ENCODE measurements at regions not wholly inside any gene's neighbourhood (a gene's known extent, or its start where the extent isn't known, plus 50 kb on each side); places are given as distances from the start of the nearest gene placed in this dataset.

DNA sequence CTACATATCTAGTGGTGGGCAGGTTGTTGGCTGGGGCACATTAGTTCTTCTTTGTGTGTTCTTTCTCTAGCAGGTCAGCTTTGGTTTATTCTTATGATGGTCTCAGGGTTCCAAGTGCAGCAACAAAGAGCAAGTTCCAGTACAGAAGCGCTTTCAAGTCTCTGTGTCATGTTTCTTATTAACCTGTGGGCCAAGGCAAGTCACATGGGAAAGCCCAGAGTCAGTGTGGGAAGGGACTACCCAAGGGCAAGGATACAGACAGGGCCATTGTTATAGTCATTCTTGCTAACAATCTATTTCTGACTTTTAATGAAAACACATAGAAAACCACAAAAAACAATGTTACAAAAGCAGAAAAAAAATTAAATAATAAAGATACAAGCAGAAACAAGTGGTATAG, 754.6 kb downstream of the TBC1D22A start:
- no peaks in the 10 kb centered on the region for H3K9me3 ChIP-seq
- H3K27me3 ChIP-seq (replicated peaks in 1 of 2; ENCODE audit: control insufficient read depth in 2 of 2, extremely low read depth in 1 of 2, insufficient read depth in 2 of 2, low read length in 1 of 2): no peaks in the 10 kb centered on the region
- Mint-ChIP-seq H3K36me3 (no peaks in the 10 kb centered on the region), H3K4me3 (no peak overlapping the region), H3K4me1 (no peaks in the 10 kb centered on the region), H3K9me3 (no peaks in the 10 kb centered on the region), H3K27me3 (peaks cover 5 to 10% of the 10 kb centered on the region in 2 donors), H3K27ac (no peak overlapping the region)
- ChIA-PET POLR2A (no interaction called here), CTCF (no interaction called here)
- 83% methylated on average over 1 of the region's 1 CpG for WGBS (ENCODE audit: insufficient coverage)
- no peaks in the 10 kb centered on the region for H3K4me1 ChIP-seq (ENCODE audit: control insufficient read depth in 1 of 2, extremely low read depth in 1 of 2, insufficient read depth in 2 of 2, low read length in 2 of 2)
- no peak for ATAC-seq (replicated peaks in 1 of 4)
- H3K27ac ChIP-seq (ENCODE audit: low read length): no peak overlapping the region
- no peaks in the 10 kb centered on the region for H3K36me3 ChIP-seq (ENCODE audit: control insufficient read depth in 2 of 2, extremely low read depth in 1 of 2, insufficient read depth in 1 of 2, low read length in 1 of 2)
- no peak for DNase-seq
- no peak overlapping the region for H3K4me3 ChIP-seq (ENCODE audit: control insufficient read depth in 1 of 2, extremely low read depth in 1 of 2, low read length in 1 of 2)

DNA sequence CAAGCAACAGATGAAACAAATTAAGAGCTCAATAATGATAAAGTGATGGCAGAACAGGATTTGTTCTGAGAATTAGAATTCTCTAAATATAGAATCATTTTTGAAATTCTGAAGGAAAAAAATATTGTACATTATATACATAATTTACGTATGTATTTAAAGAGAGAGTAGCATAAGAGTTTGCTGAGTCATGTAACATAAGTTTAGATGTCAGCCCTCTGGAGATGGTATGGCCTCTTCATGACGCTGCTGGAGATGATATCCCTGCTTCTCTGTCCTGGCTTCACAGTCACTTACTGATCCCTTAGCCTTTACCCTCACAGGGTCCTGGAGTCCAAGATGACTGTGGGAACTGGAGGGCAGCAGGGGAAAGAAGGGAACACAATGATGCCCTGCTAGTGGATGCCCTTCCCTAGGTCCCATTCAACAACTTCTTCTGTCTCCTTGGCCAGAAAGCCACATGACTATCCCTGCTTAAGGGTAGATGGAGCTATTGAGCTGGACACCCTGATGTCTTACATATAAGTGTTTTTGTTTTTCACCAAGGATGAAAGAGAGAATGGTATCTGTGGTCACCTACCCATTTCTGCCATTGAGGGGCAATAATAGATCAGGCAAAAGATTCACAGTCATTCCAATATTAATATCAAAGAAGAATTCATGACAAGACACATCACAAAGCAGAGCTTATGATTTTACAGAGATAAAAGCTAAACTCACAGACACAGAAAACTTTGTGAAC, 753.1 kb downstream of the TBC1D22A start:
- no peak overlapping the region for H3K27ac ChIP-seq (ENCODE audit: low read length)
- H3K4me1 ChIP-seq (ENCODE audit: control insufficient read depth in 1 of 2, extremely low read depth in 1 of 2, insufficient read depth in 2 of 2, low read length in 2 of 2): no peaks in the 10 kb centered on the region
- DNase-seq (no peak), ATAC-seq (replicated peaks in 1 of 4) (no peak)
- no peak overlapping the region for H3K27ac Mint-ChIP-seq
- no peaks in the 10 kb centered on the region for H3K27me3 ChIP-seq (replicated peaks in 1 of 2; ENCODE audit: control insufficient read depth in 2 of 2, extremely low read depth in 1 of 2, insufficient read depth in 2 of 2, low read length in 1 of 2)
- H3K27me3 Mint-ChIP-seq: peaks cover 5 to 10% of the 10 kb centered on the region in 2 donors
- no peaks in the 10 kb centered on the region for H3K9me3 ChIP-seq
- no peak overlapping the region for H3K4me3 Mint-ChIP-seq
- CTCF ChIA-PET: interaction anchor here in 1 of 2 donors (0.7 kb wide), 1 partner anchor 244 kb away, joined by 13 read pairs; no protein-coding TSS in a partner anchor
- H3K36me3 Mint-ChIP-seq: no peaks in the 10 kb centered on the region
- H3K4me3 ChIP-seq (ENCODE audit: control insufficient read depth in 1 of 2, extremely low read depth in 1 of 2, low read length in 1 of 2): no peak overlapping the region
- H3K4me1 Mint-ChIP-seq: no peaks in the 10 kb centered on the region
- H3K9me3 Mint-ChIP-seq: no peaks in the 10 kb centered on the region
- WGBS (ENCODE audit: insufficient coverage): no CpG with 5 or more reads among the region's 2 CpGs
- POLR2A ChIA-PET: no interaction called here
- no peaks in the 10 kb centered on the region for H3K36me3 ChIP-seq (ENCODE audit: control insufficient read depth in 2 of 2, extremely low read depth in 1 of 2, insufficient read depth in 1 of 2, low read length in 1 of 2)

DNA sequence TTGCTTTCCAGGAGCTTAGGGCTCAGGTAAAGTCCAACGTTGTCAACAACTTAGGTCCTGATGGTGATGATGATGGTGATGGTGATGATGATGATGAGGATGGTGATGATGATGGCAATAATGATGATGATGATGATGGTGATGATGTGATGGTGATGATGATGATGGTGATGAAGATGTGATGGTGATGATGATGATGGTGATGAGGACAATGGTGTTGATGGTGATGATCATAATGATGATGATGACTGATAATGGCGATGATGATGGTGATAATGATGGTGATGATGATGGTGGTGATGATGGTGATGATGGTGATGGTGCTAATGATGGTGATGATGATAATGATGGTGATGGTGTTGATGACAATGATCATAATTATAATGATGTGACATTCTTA, 750.2 kb downstream of the TBC1D22A start:
- ChIA-PET POLR2A (no interaction called here), CTCF (no interaction called here)
- no peaks in the 10 kb centered on the region for H3K36me3 Mint-ChIP-seq
- DNase-seq: no peak
- no peaks in the 10 kb centered on the region for H3K9me3 ChIP-seq
- H3K27me3 Mint-ChIP-seq: peaks cover 5 to 6% of the 10 kb centered on the region in 2 donors
- no peak overlapping the region for H3K27ac Mint-ChIP-seq
- H3K27ac ChIP-seq (ENCODE audit: low read length): no peak overlapping the region
- no peak for ATAC-seq (replicated peaks in 1 of 4)
- peaks cover 0 to 1% (median 0%) of the 10 kb centered on the region in 3 donors for H3K9me3 Mint-ChIP-seq
- 78% methylated on average over 2 of the region's 2 CpGs for WGBS (ENCODE audit: insufficient coverage)
- peaks cover 0 to 4% of the 10 kb centered on the region in 2 experiments for H3K27me3 ChIP-seq (replicated peaks in 1 of 2; ENCODE audit: control insufficient read depth in 2 of 2, extremely low read depth in 1 of 2, insufficient read depth in 2 of 2, low read length in 1 of 2)
- H3K4me1 Mint-ChIP-seq: no peaks in the 10 kb centered on the region
- H3K4me3 Mint-ChIP-seq: no peak overlapping the region
- H3K36me3 ChIP-seq (ENCODE audit: control insufficient read depth in 2 of 2, extremely low read depth in 1 of 2, insufficient read depth in 1 of 2, low read length in 1 of 2): no peaks in the 10 kb centered on the region
- H3K4me1 ChIP-seq (ENCODE audit: control insufficient read depth in 1 of 2, extremely low read depth in 1 of 2, insufficient read depth in 2 of 2, low read length in 2 of 2): no peaks in the 10 kb centered on the region
- no peak overlapping the region for H3K4me3 ChIP-seq (ENCODE audit: control insufficient read depth in 1 of 2, extremely low read depth in 1 of 2, low read length in 1 of 2)

DNA sequence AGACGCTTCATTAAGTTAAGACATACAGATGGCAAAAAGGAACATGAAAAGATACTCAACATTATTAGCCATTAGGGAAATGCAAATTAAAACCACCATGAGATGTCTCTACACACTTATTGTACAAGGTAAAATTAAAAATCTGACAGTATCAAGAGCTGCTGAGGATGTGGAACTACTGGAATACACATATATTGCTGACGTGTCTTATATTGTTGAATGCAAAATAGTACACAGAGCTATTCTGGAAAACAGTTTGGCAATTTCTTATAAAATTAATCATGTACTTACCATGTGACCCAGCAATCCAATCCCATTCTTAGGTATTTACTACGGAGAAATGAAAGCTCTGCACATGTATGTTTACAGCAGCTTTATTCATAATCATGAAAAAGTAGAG, 742.5 kb downstream of the TBC1D22A start:
- no peaks in the 10 kb centered on the region for H3K9me3 ChIP-seq
- no peak overlapping the region for H3K27ac ChIP-seq (ENCODE audit: low read length)
- no peak overlapping the region for H3K27ac Mint-ChIP-seq
- WGBS (ENCODE audit: insufficient coverage): no CpG with 5 or more reads among the region's 3 CpGs
- ChIA-PET CTCF (no interaction called here), POLR2A (no interaction called here)
- H3K4me3 ChIP-seq (ENCODE audit: control insufficient read depth in 1 of 2, extremely low read depth in 1 of 2, low read length in 1 of 2): no peak overlapping the region
- H3K4me1 Mint-ChIP-seq: no peaks in the 10 kb centered on the region
- ATAC-seq (replicated peaks in 1 of 4) (no peak), DNase-seq (no peak)
- peaks cover 6 to 18% (median 9%) of the 10 kb centered on the region in 3 donors for H3K9me3 Mint-ChIP-seq
- H3K4me3 Mint-ChIP-seq: no peak overlapping the region
- no peaks in the 10 kb centered on the region for H3K36me3 Mint-ChIP-seq
- peaks cover 0 to 27% of the 10 kb centered on the region in 2 donors for H3K27me3 Mint-ChIP-seq
- H3K4me1 ChIP-seq (ENCODE audit: control insufficient read depth in 1 of 2, extremely low read depth in 1 of 2, insufficient read depth in 2 of 2, low read length in 2 of 2): no peaks in the 10 kb centered on the region
- H3K27me3 ChIP-seq (replicated peaks in 1 of 2; ENCODE audit: control insufficient read depth in 2 of 2, extremely low read depth in 1 of 2, insufficient read depth in 2 of 2, low read length in 1 of 2): peaks cover 0 to 4% of the 10 kb centered on the region in 2 experiments
- no peaks in the 10 kb centered on the region for H3K36me3 ChIP-seq (ENCODE audit: control insufficient read depth in 2 of 2, extremely low read depth in 1 of 2, insufficient read depth in 1 of 2, low read length in 1 of 2)

DNA sequence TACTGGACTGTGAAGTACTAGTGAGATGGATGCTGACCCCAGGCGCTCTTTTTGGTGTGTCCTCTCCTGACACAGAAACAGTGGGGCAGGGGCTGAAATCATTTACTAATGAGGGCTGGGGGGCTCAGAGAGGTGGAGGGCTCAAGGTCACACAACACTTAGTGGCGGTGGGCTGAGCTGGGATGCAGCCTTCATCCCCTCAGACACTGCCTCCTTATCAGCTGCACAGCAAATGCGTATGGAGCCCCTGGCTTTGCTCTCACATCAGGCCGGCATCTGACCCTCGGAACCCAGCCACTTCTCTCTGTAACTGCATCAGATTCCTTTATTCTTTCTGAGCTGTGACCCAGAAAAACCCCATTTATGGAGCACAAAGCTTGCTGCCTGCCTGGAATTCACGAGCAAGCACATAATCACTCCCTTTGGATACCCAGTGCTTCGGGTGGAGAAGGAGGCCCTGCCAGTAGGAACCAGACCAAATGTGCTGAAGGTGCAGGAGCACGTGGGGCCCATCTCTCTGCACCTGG, 736.6 kb downstream of the TBC1D22A start:
- Mint-ChIP-seq H3K4me1 (peaks cover 17 to 18% (median 17%) of the 10 kb centered on the region in 3 donors), H3K27me3 (peaks cover 0 to 11% of the 10 kb centered on the region in 2 donors), H3K9me3 (peaks cover 14 to 34% (median 19%) of the 10 kb centered on the region in 3 donors), H3K4me3 (no peak overlapping the region), H3K36me3 (no peaks in the 10 kb centered on the region), H3K27ac (no peak overlapping the region)
- H3K36me3 ChIP-seq (ENCODE audit: control insufficient read depth in 2 of 2, extremely low read depth in 1 of 2, insufficient read depth in 1 of 2, low read length in 1 of 2): no peaks in the 10 kb centered on the region
- H3K4me1 ChIP-seq (ENCODE audit: control insufficient read depth in 1 of 2, extremely low read depth in 1 of 2, insufficient read depth in 2 of 2, low read length in 2 of 2): peaks cover 0 to 12% of the 10 kb centered on the region in 2 experiments
- no peaks in the 10 kb centered on the region for H3K27me3 ChIP-seq (replicated peaks in 1 of 2; ENCODE audit: control insufficient read depth in 2 of 2, extremely low read depth in 1 of 2, insufficient read depth in 2 of 2, low read length in 1 of 2)
- WGBS (ENCODE audit: insufficient coverage): 71% methylated on average over 7 of the region's 8 CpGs
- H3K9me3 ChIP-seq: peaks cover 3% of the 10 kb centered on the region
- CTCF ChIA-PET: no interaction called here
- no peak overlapping the region for H3K4me3 ChIP-seq (ENCODE audit: control insufficient read depth in 1 of 2, extremely low read depth in 1 of 2, low read length in 1 of 2)
- DNase-seq: no peak
- no peak for ATAC-seq (replicated peaks in 1 of 4)
- H3K27ac ChIP-seq (ENCODE audit: low read length): no peak overlapping the region
- POLR2A ChIA-PET: no interaction called here

DNA sequence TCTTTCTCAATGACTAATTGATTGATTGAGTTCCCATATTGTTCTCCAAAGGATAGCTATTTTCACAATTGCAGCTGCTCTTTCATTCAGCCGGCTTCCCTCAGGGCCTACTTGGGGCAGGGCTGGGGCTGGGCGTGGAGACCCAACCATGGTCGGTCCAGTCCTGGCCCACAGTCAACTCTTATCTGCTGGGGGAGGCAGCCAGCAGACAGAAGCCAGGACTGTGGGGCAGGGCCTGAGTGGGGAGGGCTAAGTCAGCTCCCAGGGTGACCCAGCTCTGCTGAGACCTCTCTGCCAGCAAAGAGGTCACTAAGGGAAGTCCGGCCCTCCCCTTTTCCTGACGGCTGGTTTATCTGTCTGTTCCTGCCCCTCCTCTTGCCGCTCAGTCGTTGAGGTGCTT, 735.2 kb downstream of the TBC1D22A start:
- no peaks in the 10 kb centered on the region for H3K27me3 ChIP-seq (replicated peaks in 1 of 2; ENCODE audit: control insufficient read depth in 2 of 2, extremely low read depth in 1 of 2, insufficient read depth in 2 of 2, low read length in 1 of 2)
- H3K4me3 ChIP-seq (ENCODE audit: control insufficient read depth in 1 of 2, extremely low read depth in 1 of 2, low read length in 1 of 2): no peak overlapping the region
- CTCF ChIA-PET: no interaction called here
- H3K36me3 ChIP-seq (ENCODE audit: control insufficient read depth in 2 of 2, extremely low read depth in 1 of 2, insufficient read depth in 1 of 2, low read length in 1 of 2): no peaks in the 10 kb centered on the region
- DNase-seq (no peak), ATAC-seq (replicated peaks in 1 of 4) (no peak)
- Mint-ChIP-seq H3K27me3 (peaks cover 0 to 7% of the 10 kb centered on the region in 2 donors), H3K4me3 (no peak overlapping the region), H3K27ac (no peak overlapping the region), H3K9me3 (peaks cover 19 to 41% (median 22%) of the 10 kb centered on the region in 3 donors), H3K4me1 (peaks cover 28 to 32% (median 28%) of the 10 kb centered on the region in 3 donors), H3K36me3 (no peaks in the 10 kb centered on the region)
- POLR2A ChIA-PET: no interaction called here
- H3K4me1 ChIP-seq (ENCODE audit: control insufficient read depth in 1 of 2, extremely low read depth in 1 of 2, insufficient read depth in 2 of 2, low read length in 2 of 2): peaks cover 0 to 19% of the 10 kb centered on the region in 2 experiments
- H3K27ac ChIP-seq (ENCODE audit: low read length): no peak overlapping the region
- WGBS (ENCODE audit: insufficient coverage): 89% methylated on average over 3 of the region's 7 CpGs
- peaks cover 3% of the 10 kb centered on the region for H3K9me3 ChIP-seq

Data from T-cell (primary cell).